ENCODE measurements at regions not wholly inside any gene's neighbourhood (a gene's known extent, or its start where the extent isn't known, plus 50 kb on each side); places are given as distances from the start of the nearest gene placed in this dataset.

GRCh38 chr11:116114198-116114651 lies 610.0 kb upstream of the CADM1 start:
- TF ChIP-seq CTCF (IDR thresholded peaks at IDR 0.05; ENCODE audit: poor library complexity, severe bottlenecking) (no peak), POLR2AphosphoS5 (IDR thresholded peaks at IDR 0.05) (no peak), REST (IDR thresholded peaks at IDR 0.05; ENCODE audit: borderline replicate concordance) (no peak), TAF1 (IDR thresholded peaks at IDR 0.05; ENCODE audit: low read depth) (no peak), EP300 (conservative IDR thresholded peaks at IDR 0.05; ENCODE audit: poor library complexity, severe bottlenecking) (no peak), EZH2 (IDR thresholded peaks at IDR 0.05; ENCODE audit: borderline replicate concordance, insufficient read depth, low read length, poor library complexity, severe bottlenecking) (no peak)

Data from neural cell (in vitro differentiated cells).